Osteoblast (primary cell): ENCODE measurements at regions not wholly inside any gene's neighbourhood (a gene's known extent, or its start where the extent isn't known, plus 50 kb on each side); places are given as distances from the start of the nearest gene placed in this dataset.

Experiments
- DNase-seq: peaks from one replicate; pipeline ENCODE4 v3.0.0; 2011; ENCODE audit warnings: low spot score, mixed read lengths; ENCODE audit not compliant: insufficient read length; ENCODE audit errors: missing footprints
- H2AFZ ChIP-seq: 2 replicates; pipeline ENCODE4 v1.6.0; 2011; ENCODE audit warnings: mild to moderate bottlenecking, low read length
- H3K27ac ChIP-seq: 2 replicates; pipeline ENCODE4 v1.5.1; 2011; ENCODE audit warnings: mild to moderate bottlenecking, low read depth, low read length, moderate library complexity
- H3K27me3 ChIP-seq: 2 replicates; pipeline ENCODE4 v1.6.0; 2012; ENCODE audit warnings: mild to moderate bottlenecking, control low read depth, inconsistent platforms, low read length, moderate library complexity; ENCODE audit not compliant: insufficient read depth
- H3K36me3 ChIP-seq: 2 replicates; pipeline ENCODE4 v1.5.1; 2011; ENCODE audit warnings: mild to moderate bottlenecking, low read length, control low read depth, moderate library complexity; ENCODE audit not compliant: insufficient read depth
- H3K4me1 ChIP-seq: 2 replicates; pipeline ENCODE4 v1.5.1; 2011; ENCODE audit warnings: mild to moderate bottlenecking, low read length, control low read depth, moderate library complexity; ENCODE audit not compliant: insufficient read depth
- H3K4me2 ChIP-seq: 2 replicates; pipeline ENCODE4 v1.6.0; 2011; ENCODE audit warnings: mild to moderate bottlenecking, low read length; ENCODE audit not compliant: insufficient read depth
- H3K4me3 ChIP-seq: fragments of 200-600 bp; sonication (generic); 3 replicates; pipeline ENCODE4 v1.5.1; 2012; ENCODE audit warnings: mild to moderate bottlenecking, low read length, inconsistent platforms; ENCODE audit not compliant: insufficient read depth
- H3K79me2 ChIP-seq: 2 replicates; pipeline ENCODE4 v1.6.0; 2012; ENCODE audit warnings: mild to moderate bottlenecking, low read length, control low read depth, inconsistent platforms; ENCODE audit not compliant: insufficient read depth
- H3K9me3 ChIP-seq: 2 replicates; pipeline ENCODE4 v1.5.1; 2011; ENCODE audit warnings: low read depth, low read length, control low read depth
- H4K20me1 ChIP-seq: 2 replicates; pipeline ENCODE4 v1.6.0; 2012; ENCODE audit warnings: mild to moderate bottlenecking, low read length, control low read depth; ENCODE audit not compliant: insufficient read depth
- TF ChIP-seq, protein P1 (sequence below): IDR thresholded peaks from 2 replicates; pipeline ENCODE4 v1.5.1; 2011; ENCODE audit warnings: mild to moderate bottlenecking, low read depth, low read length, moderate library complexity; ENCODE audit errors: extremely low read depth

DNA sequence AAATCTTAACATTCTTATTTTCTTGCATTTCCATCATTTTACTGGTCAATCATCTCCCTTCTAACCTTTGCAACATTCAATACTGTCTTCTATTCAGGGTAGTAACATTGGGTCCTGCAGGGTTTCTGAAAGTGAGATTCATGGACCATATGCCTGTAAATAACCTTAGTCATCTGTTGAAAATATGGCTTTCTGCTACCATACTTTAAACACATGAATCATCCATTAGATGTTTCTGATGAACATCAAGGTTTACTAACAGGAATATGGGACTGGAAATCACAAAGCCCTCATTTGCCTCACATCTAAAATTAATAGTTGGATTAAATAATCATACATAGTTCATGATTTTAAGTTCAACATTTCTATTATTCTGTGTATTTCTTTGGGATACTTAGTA is 475.9 kb upstream of the MARCKS start:
- Histone ChIP-seq H3K27me3 (no peaks in the 10 kb centered on the region), H3K4me3 (no peak overlapping the region), H3K4me1 (peaks cover 21% of the 10 kb centered on the region), H3K27ac (no peak overlapping the region), H4K20me1 (no peaks in the 10 kb centered on the region), H3K4me2 (no peak overlapping the region), H3K79me2 (no peaks in the 10 kb centered on the region), H2AFZ (no peak overlapping the region), H3K36me3 (no peaks in the 10 kb centered on the region), H3K9me3 (no peaks in the 10 kb centered on the region)
- TF ChIP-seq, protein P1, sequence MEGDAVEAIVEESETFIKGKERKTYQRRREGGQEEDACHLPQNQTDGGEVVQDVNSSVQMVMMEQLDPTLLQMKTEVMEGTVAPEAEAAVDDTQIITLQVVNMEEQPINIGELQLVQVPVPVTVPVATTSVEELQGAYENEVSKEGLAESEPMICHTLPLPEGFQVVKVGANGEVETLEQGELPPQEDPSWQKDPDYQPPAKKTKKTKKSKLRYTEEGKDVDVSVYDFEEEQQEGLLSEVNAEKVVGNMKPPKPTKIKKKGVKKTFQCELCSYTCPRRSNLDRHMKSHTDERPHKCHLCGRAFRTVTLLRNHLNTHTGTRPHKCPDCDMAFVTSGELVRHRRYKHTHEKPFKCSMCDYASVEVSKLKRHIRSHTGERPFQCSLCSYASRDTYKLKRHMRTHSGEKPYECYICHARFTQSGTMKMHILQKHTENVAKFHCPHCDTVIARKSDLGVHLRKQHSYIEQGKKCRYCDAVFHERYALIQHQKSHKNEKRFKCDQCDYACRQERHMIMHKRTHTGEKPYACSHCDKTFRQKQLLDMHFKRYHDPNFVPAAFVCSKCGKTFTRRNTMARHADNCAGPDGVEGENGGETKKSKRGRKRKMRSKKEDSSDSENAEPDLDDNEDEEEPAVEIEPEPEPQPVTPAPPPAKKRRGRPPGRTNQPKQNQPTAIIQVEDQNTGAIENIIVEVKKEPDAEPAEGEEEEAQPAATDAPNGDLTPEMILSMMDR: no peak
- DNase-seq: no peak

DNA sequence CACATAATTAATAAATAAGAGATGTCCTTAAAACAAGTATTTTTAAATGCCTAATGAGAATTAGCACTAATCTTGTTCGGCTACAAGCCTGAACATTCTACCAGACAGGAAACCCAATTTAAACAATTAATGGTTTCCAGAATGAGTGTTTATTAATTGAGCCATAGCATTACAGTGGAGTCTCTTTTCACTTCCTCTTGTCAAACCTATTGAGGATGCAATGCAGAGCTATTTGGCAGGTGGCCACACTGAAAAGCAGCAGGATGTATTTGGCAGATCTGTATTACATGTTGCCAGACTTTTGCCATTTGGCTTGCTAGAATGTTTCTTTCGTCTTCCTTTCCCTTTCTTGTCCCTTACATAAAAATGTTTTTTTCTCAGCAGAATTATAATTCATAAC is 475.2 kb upstream of the MARCKS start:
- no peak overlapping the region for H3K4me2 ChIP-seq
- H3K27me3 ChIP-seq: no peaks in the 10 kb centered on the region
- H3K4me1 ChIP-seq: peaks cover 15% of the 10 kb centered on the region
- no peak overlapping the region for H3K4me3 ChIP-seq
- no peak overlapping the region for H3K27ac ChIP-seq
- H3K36me3 ChIP-seq: no peaks in the 10 kb centered on the region
- H4K20me1 ChIP-seq: no peaks in the 10 kb centered on the region
- DNase-seq: no peak
- TF ChIP-seq, protein P1: no peak
- H3K9me3 ChIP-seq: no peaks in the 10 kb centered on the region
- no peaks in the 10 kb centered on the region for H3K79me2 ChIP-seq
- H2AFZ ChIP-seq: no peak overlapping the region

DNA sequence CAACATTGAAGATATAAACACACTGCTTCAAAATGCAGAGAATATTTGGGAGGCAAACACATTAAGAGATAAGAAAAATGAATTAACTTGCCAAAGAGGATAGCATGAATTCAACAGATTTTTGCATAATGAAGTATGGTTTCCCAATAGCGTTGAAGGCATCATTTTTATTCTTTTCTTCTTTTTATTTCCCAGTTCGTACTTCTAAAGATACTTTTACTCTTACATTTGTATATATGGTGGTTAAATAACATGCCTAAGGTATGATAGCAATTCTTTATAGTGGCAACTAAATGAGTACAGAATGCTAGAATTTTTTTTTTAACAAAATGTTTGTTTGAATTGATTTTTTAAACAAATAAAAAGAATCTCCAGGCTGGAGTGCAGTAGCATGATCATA is 473.4 kb upstream of the MARCKS start:
- no peak for DNase-seq
- Histone ChIP-seq H3K27me3 (no peaks in the 10 kb centered on the region), H3K27ac (no peak overlapping the region), H3K9me3 (no peaks in the 10 kb centered on the region), H2AFZ (no peak overlapping the region), H4K20me1 (no peaks in the 10 kb centered on the region), H3K4me3 (no peak overlapping the region), H3K79me2 (no peaks in the 10 kb centered on the region), H3K36me3 (no peaks in the 10 kb centered on the region), H3K4me1 (peaks cover 9% of the 10 kb centered on the region), H3K4me2 (no peak overlapping the region)
- TF ChIP-seq, protein P1: no peak

DNA sequence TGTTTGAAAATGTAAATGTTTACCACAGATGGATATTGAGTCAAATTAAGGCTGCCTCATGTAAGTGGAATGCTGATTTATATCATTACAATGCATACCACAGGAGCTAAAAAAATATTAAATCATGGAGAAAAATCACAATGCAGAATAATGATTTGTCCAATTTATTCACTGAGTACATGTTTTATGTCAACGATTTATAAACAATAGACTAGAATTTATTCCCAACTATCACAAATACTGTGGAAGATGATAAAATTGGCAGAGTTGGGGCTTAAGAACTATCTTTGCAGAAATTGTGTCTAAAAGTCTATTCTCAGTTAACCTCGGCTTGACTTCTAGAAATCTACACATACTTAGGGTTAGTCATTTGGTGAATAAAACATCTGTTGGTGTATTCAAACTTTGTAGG is 472.1 kb upstream of the MARCKS start:
- H3K4me2 ChIP-seq: peak overlapping the region; percentile 40
- H3K9me3 ChIP-seq: no peaks in the 10 kb centered on the region
- peaks cover 9% of the 10 kb centered on the region for H3K4me1 ChIP-seq
- H3K36me3 ChIP-seq: no peaks in the 10 kb centered on the region
- H3K79me2 ChIP-seq: no peaks in the 10 kb centered on the region
- no peak for DNase-seq
- TF ChIP-seq, protein P1: no peak
- H3K27me3 ChIP-seq: no peaks in the 10 kb centered on the region
- no peaks in the 10 kb centered on the region for H4K20me1 ChIP-seq
- H2AFZ ChIP-seq: peak overlapping the region; percentile 11
- H3K27ac ChIP-seq: peak overlapping the region; percentile 17
- no peak overlapping the region for H3K4me3 ChIP-seq
